Tibial artery (tissue), 4 donors: ENCODE measurements at regions not wholly inside any gene's neighbourhood (a gene's known extent, or its start where the extent isn't known, plus 50 kb on each side); places are given as distances from the start of the nearest gene placed in this dataset.

ENCODE experiments used
- DNase-seq, 2 donors: peaks; one replicate each; pipeline ENCODE4 v3.0.0-alpha.2; 2019
- H3K27ac ChIP-seq, 2 donors: fragments of 200-600 bp; sonication (generic) in 1 of 2; 1 replicate in 1 of 2; 2 replicates in 1 of 2; pipeline ENCODE4 v1.5.1; 2018 to 2019; ENCODE audit warnings: mild to moderate bottlenecking in 1 of 2
- H3K27me3 ChIP-seq, 2 donors: fragments of 200-600 bp; sonication (generic) in 1 of 2; one replicate each; pipeline versions ENCODE4 v1.5.1 to v1.6.0; 2016 to 2019
- H3K36me3 ChIP-seq, 3 donors: fragments of 200-600 bp; sonication (generic) in 2 of 3; one replicate each; pipeline ENCODE4 v1.5.1; 2016 to 2019; ENCODE audit warnings: mild to moderate bottlenecking in 2 of 3
- H3K4me1 ChIP-seq, 4 donors: fragments of 200-600 bp; sonication (generic) in 2 of 4; 1 replicate in 3 of 4; 2 replicates in 1 of 4; pipeline ENCODE4 v1.5.1; 2016 to 2019
- H3K4me3 ChIP-seq, 2 donors: fragments of 200-600 bp; sonication (generic) in 1 of 2; 1 replicate in 1 of 2; 2 replicates in 1 of 2; pipeline ENCODE4 v1.5.1; 2018 to 2019; ENCODE audit warnings: mild to moderate bottlenecking in 2 of 2
- H3K9me3 ChIP-seq, 3 donors: fragments of 200-600 bp; sonication (generic) in 1 of 3; one replicate each; pipeline ENCODE4 v1.5.1; 2016 to 2019
- CTCF ChIP-seq, 2 experiments: fragments of 200-600 bp in 1 of 2; fragments of 450-650 bp in 1 of 2; IDR thresholded peaks; one replicate each; pipeline ENCODE4 v1.5.1; 2017 to 2019; ENCODE audit warnings: antibody characterized with exemption in 2 of 2, mild to moderate bottlenecking in 1 of 2, moderate library complexity in 1 of 2
- intact Hi-C: fragments of 100-400 bp; cut with DNase I; formaldehyde crosslinking; loops from one replicate; pipeline ENCODE4 v1.15.0; 2023; ENCODE audit warnings: low total_unique reads

GRCh38 chr6:11659757-11660156, 118.8 kb downstream of the ADTRP start:
- Histone ChIP-seq H3K4me3 (no peak overlapping the region), H3K27me3 (no peaks in the 10 kb centered on the region), H3K9me3 (no peaks in the 10 kb centered on the region), H3K36me3 (no peaks in the 10 kb centered on the region), H3K4me1 (peaks cover 0 to 11% (median 6%) of the 10 kb centered on the region in 4 donors), H3K27ac (no peak overlapping the region)
- DNase-seq = no peak
- no peak for TF ChIP-seq CTCF (IDR thresholded peaks at IDR 0.05)
- intact Hi-C loops = loop anchor here (5.0 kb wide), 2 partner anchors 578 to 948 kb away; no protein-coding TSS in a partner anchor

GRCh38 chr6:11662323-11662722, 116.3 kb downstream of the ADTRP start:
- Histone ChIP-seq H3K36me3 (no peaks in the 10 kb centered on the region), H3K27ac (no peak overlapping the region), H3K4me3 (no peak overlapping the region), H3K9me3 (no peaks in the 10 kb centered on the region), H3K4me1 (no peaks in the 10 kb centered on the region), H3K27me3 (no peaks in the 10 kb centered on the region)
- intact Hi-C loops = loop anchor here (5.0 kb wide), 1 partner anchor 945 kb away; no protein-coding TSS in a partner anchor
- TF ChIP-seq CTCF (IDR thresholded peaks at IDR 0.05) = no peak
- DNase-seq = no peak

GRCh38 chr6:11663519-11663918, 115.1 kb downstream of the ADTRP start:
- no peaks in the 10 kb centered on the region for H3K4me1 ChIP-seq
- intact Hi-C loops = loop anchor here (5.0 kb wide), 1 partner anchor 944 kb away; no protein-coding TSS in a partner anchor
- no peak overlapping the region for H3K27ac ChIP-seq
- TF ChIP-seq CTCF (IDR thresholded peaks at IDR 0.05) = no peak
- no peaks in the 10 kb centered on the region for H3K9me3 ChIP-seq
- H3K27me3 ChIP-seq = no peaks in the 10 kb centered on the region
- H3K36me3 ChIP-seq = no peaks in the 10 kb centered on the region
- DNase-seq = no peak
- H3K4me3 ChIP-seq = no peak overlapping the region
